GM18867 (cell line): ENCODE measurements at regions not wholly inside any gene's neighbourhood (a gene's known extent, or its start where the extent isn't known, plus 50 kb on each side); places are given as distances from the start of the nearest gene placed in this dataset.

Experiments
- ATAC-seq: cut with Tn5 transposase; IDR thresholded peaks from one replicate; pipeline ENCODE4 v1.9.1; 2021; ENCODE audit warnings: mild to moderate bottlenecking, moderate library complexity; ENCODE audit not compliant: unreplicated experiment

GRCh38 chr15:70198441-70199123 lies 100.9 kb upstream of the TLE3 start:
- ATAC-seq, result no peak

- ATAC-seq, result no peak
Observed at GRCh38 chr15:70197945-70198361, 100.2 kb upstream of the TLE3 start.

- no peak for ATAC-seq
Observed at GRCh38 chr15:70197318-70197944, 99.7 kb upstream of the TLE3 start.

GRCh38 chr15:70196372-70197316 lies 98.9 kb upstream of the TLE3 start:
- peak; percentile 88 for ATAC-seq

GRCh38 chr15:70195587-70196305 lies 98.0 kb upstream of the TLE3 start:
- no peak for ATAC-seq

- ATAC-seq, result no peak
Observed at GRCh38 chr15:70195171-70195570, 97.5 kb upstream of the TLE3 start.

GRCh38 chr15:70194266-70194665 lies 96.5 kb upstream of the TLE3 start:
- ATAC-seq, result no peak

GRCh38 chr15:70193734-70194133 lies 96.0 kb upstream of the TLE3 start:
- no peak for ATAC-seq

GRCh38 chr15:70192490-70192889 lies 94.8 kb upstream of the TLE3 start:
- no peak for ATAC-seq

GRCh38 chr15:70192041-70192440 lies 94.3 kb upstream of the TLE3 start:
- ATAC-seq, result no peak

GRCh38 chr15:70190965-70191364 lies 93.2 kb upstream of the TLE3 start:
- ATAC-seq, result no peak

GRCh38 chr15:70189826-70190695 lies 92.3 kb upstream of the TLE3 start:
- no peak for ATAC-seq

- no peak for ATAC-seq
Observed at GRCh38 chr15:70188286-70188685, 90.6 kb upstream of the TLE3 start.

- no peak for ATAC-seq
Observed at GRCh38 chr15:70187331-70187730, 89.6 kb upstream of the TLE3 start.

- ATAC-seq, result no peak
Observed at GRCh38 chr15:70186152-70186551, 88.4 kb upstream of the TLE3 start.

GRCh38 chr15:70185251-70185711 lies 87.6 kb upstream of the TLE3 start:
- ATAC-seq, result no peak

GRCh38 chr15:70182858-70183695 lies 85.4 kb upstream of the TLE3 start:
- no peak for ATAC-seq

- ATAC-seq, result no peak
Observed at GRCh38 chr15:70181626-70182255, 84.0 kb upstream of the TLE3 start.
